ENCODE measurements at regions not wholly inside any gene's neighbourhood (a gene's known extent, or its start where the extent isn't known, plus 50 kb on each side); places are given as distances from the start of the nearest gene placed in this dataset.

DNA sequence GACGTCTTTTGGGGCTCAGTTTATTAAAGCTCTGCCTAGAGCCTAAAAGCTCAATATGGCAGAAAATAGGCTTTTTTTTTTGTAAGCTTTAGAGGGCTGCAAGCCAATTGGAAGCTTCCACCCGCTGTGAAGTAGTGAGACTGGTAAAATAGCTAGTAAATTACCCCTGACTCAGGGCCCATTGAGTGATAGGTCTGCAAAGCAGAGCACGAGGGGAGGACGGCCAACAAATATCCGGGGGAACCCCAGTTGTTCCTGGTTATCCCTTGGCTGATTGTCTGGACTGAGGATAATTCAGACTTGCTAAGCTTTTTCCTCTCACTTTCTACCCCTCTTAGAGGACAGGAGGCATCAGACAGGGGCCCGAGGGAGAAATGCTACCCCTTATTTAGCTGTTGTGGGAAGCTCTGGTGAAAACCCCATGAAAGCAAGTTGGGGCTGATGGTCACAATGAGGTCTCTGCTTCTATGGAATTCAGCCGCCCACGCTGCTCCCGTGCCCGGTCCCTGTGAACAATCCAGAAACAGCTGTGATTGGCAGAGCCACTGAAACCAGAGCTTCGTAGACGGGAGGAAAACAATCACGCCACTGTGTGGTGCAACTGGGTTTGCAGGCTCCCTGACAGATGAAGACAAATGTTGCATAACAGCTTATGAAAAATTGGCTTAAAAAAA is 141.9 kb upstream of the LGALSL start:
- peak; percentile 82 for DNase-seq (ENCODE audit: extremely low read depth, low read depth)
- 0 out of 2 replicates have a peak overlapping the region, but pooled peaks have one; percentile 6 for H3K4me3 ChIP-seq (replicated peaks; ENCODE audit: low read depth, low read length)
- TF ChIP-seq, protein P1, sequence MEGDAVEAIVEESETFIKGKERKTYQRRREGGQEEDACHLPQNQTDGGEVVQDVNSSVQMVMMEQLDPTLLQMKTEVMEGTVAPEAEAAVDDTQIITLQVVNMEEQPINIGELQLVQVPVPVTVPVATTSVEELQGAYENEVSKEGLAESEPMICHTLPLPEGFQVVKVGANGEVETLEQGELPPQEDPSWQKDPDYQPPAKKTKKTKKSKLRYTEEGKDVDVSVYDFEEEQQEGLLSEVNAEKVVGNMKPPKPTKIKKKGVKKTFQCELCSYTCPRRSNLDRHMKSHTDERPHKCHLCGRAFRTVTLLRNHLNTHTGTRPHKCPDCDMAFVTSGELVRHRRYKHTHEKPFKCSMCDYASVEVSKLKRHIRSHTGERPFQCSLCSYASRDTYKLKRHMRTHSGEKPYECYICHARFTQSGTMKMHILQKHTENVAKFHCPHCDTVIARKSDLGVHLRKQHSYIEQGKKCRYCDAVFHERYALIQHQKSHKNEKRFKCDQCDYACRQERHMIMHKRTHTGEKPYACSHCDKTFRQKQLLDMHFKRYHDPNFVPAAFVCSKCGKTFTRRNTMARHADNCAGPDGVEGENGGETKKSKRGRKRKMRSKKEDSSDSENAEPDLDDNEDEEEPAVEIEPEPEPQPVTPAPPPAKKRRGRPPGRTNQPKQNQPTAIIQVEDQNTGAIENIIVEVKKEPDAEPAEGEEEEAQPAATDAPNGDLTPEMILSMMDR (IDR thresholded peaks at IDR 0.05; ENCODE audit: low read depth, low read length, missing control alignments), result peak; percentile 57

- H3K4me3 ChIP-seq (replicated peaks; ENCODE audit: low read depth, low read length), result no peak overlapping the region
- TF ChIP-seq, protein P1 (IDR thresholded peaks at IDR 0.05; ENCODE audit: low read depth, low read length, missing control alignments), result no peak
- DNase-seq (ENCODE audit: extremely low read depth, low read depth), result no peak
These were observed 141.2 kb upstream of the LGALSL start for GRCh38 chr2:64312622-64313397.

GRCh38 chr2:64313398-64313723 is 140.6 kb upstream of the LGALSL start:
- TF ChIP-seq, protein P1 (IDR thresholded peaks at IDR 0.05; ENCODE audit: low read depth, low read length, missing control alignments), result no peak
- DNase-seq (ENCODE audit: extremely low read depth, low read depth), result no peak
- no peak overlapping the region for H3K4me3 ChIP-seq (replicated peaks; ENCODE audit: low read depth, low read length)

- DNase-seq (ENCODE audit: extremely low read depth, low read depth), result no peak
- TF ChIP-seq, protein P1 (IDR thresholded peaks at IDR 0.05; ENCODE audit: low read depth, low read length, missing control alignments), result no peak
- H3K4me3 ChIP-seq (replicated peaks; ENCODE audit: low read depth, low read length), result no peak overlapping the region
These were observed 138.5 kb upstream of the LGALSL start for GRCh38 chr2:64315291-64315960.

- no peak for DNase-seq (ENCODE audit: extremely low read depth, low read depth)
- TF ChIP-seq, protein P1 (IDR thresholded peaks at IDR 0.05; ENCODE audit: low read depth, low read length, missing control alignments), result no peak
- H3K4me3 ChIP-seq (replicated peaks; ENCODE audit: low read depth, low read length), result no peak overlapping the region
These were observed 136.1 kb upstream of the LGALSL start for GRCh38 chr2:64317707-64318475.

DNA sequence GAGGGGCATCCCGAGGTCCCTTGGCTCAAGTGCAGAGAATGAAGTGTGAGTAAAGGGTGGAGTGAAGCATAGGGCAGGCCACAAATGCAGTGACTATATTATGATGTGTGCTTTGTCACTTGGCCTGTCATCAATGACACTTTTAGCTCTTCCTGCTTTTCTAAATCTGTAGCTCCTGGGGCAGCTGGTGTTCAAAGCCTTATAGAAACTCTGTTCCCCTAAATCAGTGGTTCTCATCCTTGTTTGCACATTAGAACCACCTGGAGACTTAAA is 135.6 kb upstream of the LGALSL start:
- no peak overlapping the region for H3K4me3 ChIP-seq (replicated peaks; ENCODE audit: low read depth, low read length)
- TF ChIP-seq, protein P1 (IDR thresholded peaks at IDR 0.05; ENCODE audit: low read depth, low read length, missing control alignments), result no peak
- DNase-seq (ENCODE audit: extremely low read depth, low read depth), result no peak
